D721Med (cell line): ENCODE measurements at regions not wholly inside any gene's neighbourhood (a gene's known extent, or its start where the extent isn't known, plus 50 kb on each side); places are given as distances from the start of the nearest gene placed in this dataset.

ENCODE experiments used
- DNase-seq: peaks from one replicate; pipeline ENCODE4 v3.0.0; 2011; ENCODE audit warnings: low spot score; ENCODE audit not compliant: insufficient read length
- FAIRE-seq: peaks from 2 replicates; lab custom pipeline; 2011; peaks lifted over from hg19 to GRCh38; lab: Jason Lieb, UNC
- CTCF ChIP-seq: IDR thresholded peaks from 2 replicates; pipeline ENCODE4 v1.5.1; 2012; ENCODE audit warnings: mild to moderate bottlenecking, control low read depth; ENCODE audit not compliant: insufficient read depth; ENCODE audit errors: missing control alignments

- FAIRE-seq = no peak
- no peak for DNase-seq
- TF ChIP-seq CTCF = no peak
Measured at GRCh38 chr5:3662344-3662743, 66.7 kb downstream of the IRX1 start.

GRCh38 chr5:3671337-3671736 lies 75.7 kb downstream of the IRX1 start:
- DNase-seq = no peak
- no peak for TF ChIP-seq CTCF
- no peak for FAIRE-seq

GRCh38 chr5:3678801-3679200 lies 83.2 kb downstream of the IRX1 start:
- TF ChIP-seq CTCF = no peak
- no peak for DNase-seq
- FAIRE-seq = no peak

GRCh38 chr5:3680821-3681220 lies 85.2 kb downstream of the IRX1 start:
- no peak for TF ChIP-seq CTCF
- DNase-seq = no peak
- no peak for FAIRE-seq

- FAIRE-seq (no peak), DNase-seq (no peak)
- no peak for TF ChIP-seq CTCF
Measured at GRCh38 chr5:3684118-3684517, 88.5 kb downstream of the IRX1 start.

- no peak for TF ChIP-seq CTCF
- FAIRE-seq (no peak), DNase-seq (no peak)
Measured at GRCh38 chr5:3684771-3685354, 89.2 kb downstream of the IRX1 start.

GRCh38 chr5:3694819-3695218 lies 99.2 kb downstream of the IRX1 start:
- FAIRE-seq (no peak), DNase-seq (no peak)
- TF ChIP-seq CTCF = no peak
